Keratinocyte (primary cell): ENCODE measurements at regions not wholly inside any gene's neighbourhood (a gene's known extent, or its start where the extent isn't known, plus 50 kb on each side); places are given as distances from the start of the nearest gene placed in this dataset.

Source experiments
- CTCF ChIP-seq, 3 experiments: IDR thresholded peaks in 1 of 3; conservative IDR thresholded peaks in 1 of 3; optimal IDR thresholded peaks in 1 of 3; 2 replicates in 2 of 3; 3 replicates in 1 of 3; pipeline versions ENCODE3 to v1.5.1; 2011; ENCODE audit warnings: low read length in 3 of 3, mild to moderate bottlenecking in 3 of 3, moderate library complexity in 2 of 3, control low read depth in 1 of 3, inconsistent platforms in 1 of 3; ENCODE audit not compliant: insufficient read depth in 2 of 3; ENCODE audit errors: extremely low read depth in 1 of 3
- EZH2 ChIP-seq: IDR thresholded peaks from one replicate; pipeline ENCODE4 v1.6.1; 2012; ENCODE audit warnings: inconsistent platforms, mild to moderate bottlenecking, low read length, moderate library complexity

- TF ChIP-seq EZH2 (no peak), CTCF (optimal IDR thresholded peaks at IDR 0.05 in 1 of 3, IDR thresholded peaks at IDR 0.05 in 1 of 3, conservative IDR thresholded peaks at IDR 0.05 in 1 of 3; ENCODE audit: extremely low read depth in 1 of 3, insufficient read depth in 2 of 3, low read length in 3 of 3) (no peak)
Observed at GRCh38 chr12:127060310-127060847, 1206.6 kb upstream of the TMEM132C start.
